Gastroesophageal sphincter (tissue), 4 donors: ENCODE measurements at regions not wholly inside any gene's neighbourhood (a gene's known extent, or its start where the extent isn't known, plus 50 kb on each side); places are given as distances from the start of the nearest gene placed in this dataset.

Experiments
- ATAC-seq: fragments of 150-250 bp; one replicate; pipeline ENCODE4 v1.9.1; 2016; ENCODE audit warnings: mild to moderate bottlenecking, moderate library complexity
- H3K27ac ChIP-seq, 4 donors: fragments of 200-600 bp; sonication (generic) in 3 of 4; 1 replicate in 3 of 4; 2 replicates in 1 of 4; pipeline ENCODE4 v1.5.1; 2016 to 2019
- H3K27me3 ChIP-seq: fragments of 200-600 bp; sonication (generic); one replicate; pipeline ENCODE4 v1.5.1; 2019
- H3K36me3 ChIP-seq, 2 donors: fragments of 200-600 bp; sonication (generic); one replicate each; pipeline ENCODE4 v1.5.1; 2019; ENCODE audit warnings: control low read depth in 1 of 2
- H3K4me1 ChIP-seq, 3 donors: fragments of 200-600 bp; sonication (generic); 1 replicate in 2 of 3; 2 replicates in 1 of 3; pipeline ENCODE4 v1.5.1; 2016 to 2019; ENCODE audit warnings: control low read depth in 2 of 3
- H3K4me3 ChIP-seq, 2 donors: fragments of 200-600 bp; sonication (generic); one replicate each; pipeline ENCODE4 v1.5.1; 2019; ENCODE audit warnings: mild to moderate bottlenecking in 1 of 2, moderate library complexity in 1 of 2
- H3K9me3 ChIP-seq, 3 donors: fragments of 200-600 bp; sonication (generic); one replicate each; pipeline ENCODE4 v1.5.1; 2017 to 2019; ENCODE audit warnings: control low read depth in 2 of 3
- CTCF ChIP-seq, 4 experiments: fragments of 200-600 bp in 2 of 4; fragments of 450-650 bp in 2 of 4; sonication (generic) in 1 of 4; IDR thresholded peaks; one replicate each; pipeline ENCODE4 v1.5.1; 2017 to 2019; ENCODE audit warnings: antibody characterized with exemption in 4 of 4, mild to moderate bottlenecking in 2 of 4, moderate library complexity in 2 of 4
- EP300 ChIP-seq: sonication (generic); formaldehyde crosslinking; IDR thresholded peaks from one replicate; pipeline ENCODE4 v1.6.1; 2017; ENCODE audit warnings: antibody characterized with exemption, mild to moderate bottlenecking
- POLR2A ChIP-seq, 2 donors: fragments of 450-650 bp; IDR thresholded peaks; one replicate each; pipeline ENCODE4 v1.6.1; 2017; ENCODE audit warnings: antibody characterized with exemption in 2 of 2, mild to moderate bottlenecking in 2 of 2, moderate library complexity in 1 of 2
- POLR2AphosphoS5 ChIP-seq: sonication (generic); formaldehyde crosslinking; IDR thresholded peaks from one replicate; pipeline ENCODE4 v1.6.1; 2017; ENCODE audit warnings: antibody characterized with exemption
- WGBS, 2 donors: methylation state at CpG; one replicate each; pipeline ENCODE4 v1.1.5; 2018; ENCODE audit warnings: low coverage in 1 of 2; 5-methylcytosine and 5-hydroxymethylcytosine counted together

GRCh38 chr12:98222135-98222534 is 293.3 kb upstream of the TMPO start:
- Histone ChIP-seq H3K9me3 (no peaks in the 10 kb centered on the region), H3K36me3 (no peaks in the 10 kb centered on the region), H3K4me3 (no peak overlapping the region), H3K27ac (no peak overlapping the region), H3K4me1 (peaks cover 0 to 7% (median 0%) of the 10 kb centered on the region in 3 donors), H3K27me3 (no peaks in the 10 kb centered on the region)
- TF ChIP-seq POLR2AphosphoS5, result no peak
- no peak for TF ChIP-seq POLR2A (IDR thresholded peaks at IDR 0.05)
- no peak for TF ChIP-seq CTCF (IDR thresholded peaks at IDR 0.05)
- no peak for TF ChIP-seq EP300
- ATAC-seq, result no peak
- WGBS, 2 donors, result 37 to 51% methylated on average over 2 of the region's 2 CpGs

GRCh38 chr12:98224584-98225221 is 290.7 kb upstream of the TMPO start:
- Histone ChIP-seq H3K36me3 (no peaks in the 10 kb centered on the region), H3K27ac (no peak overlapping the region), H3K27me3 (no peaks in the 10 kb centered on the region), H3K9me3 (no peaks in the 10 kb centered on the region), H3K4me1 (peaks cover 0 to 7% (median 0%) of the 10 kb centered on the region in 3 donors), H3K4me3 (no peak overlapping the region)
- 42 to 51% methylated on average over 4 to 5 of the region's 5 CpGs for WGBS, 2 donors
- no peak for ATAC-seq
- no peak for TF ChIP-seq EP300
- no peak for TF ChIP-seq POLR2AphosphoS5
- no peak for TF ChIP-seq POLR2A (IDR thresholded peaks at IDR 0.05)
- TF ChIP-seq CTCF (IDR thresholded peaks at IDR 0.05), result no peak

- Histone ChIP-seq H3K27me3 (no peaks in the 10 kb centered on the region), H3K27ac (no peak overlapping the region), H3K9me3 (no peaks in the 10 kb centered on the region), H3K4me3 (no peak overlapping the region), H3K4me1 (no peaks in the 10 kb centered on the region), H3K36me3 (no peaks in the 10 kb centered on the region)
- TF ChIP-seq CTCF (IDR thresholded peaks at IDR 0.05) (peak in 1 of 4 experiments; percentile 22), EP300 (no peak)
- 75% methylated on average over 6 of the region's 6 CpGs for WGBS, 2 donors
- ATAC-seq, result no peak
Observed at GRCh38 chr12:98227162-98227561, 288.2 kb upstream of the TMPO start.

- no peak for ATAC-seq
- no peaks in the 10 kb centered on the region for H3K36me3 ChIP-seq
- no peak overlapping the region for H3K27ac ChIP-seq
- WGBS, 2 donors, result 45 to 64% methylated on average over 8 of the region's 8 CpGs
- no peaks in the 10 kb centered on the region for H3K27me3 ChIP-seq
- no peak for TF ChIP-seq EP300
- no peak for TF ChIP-seq POLR2A (IDR thresholded peaks at IDR 0.05)
- TF ChIP-seq CTCF (IDR thresholded peaks at IDR 0.05), result no peak
- TF ChIP-seq POLR2AphosphoS5, result no peak
- H3K4me3 ChIP-seq, result no peak overlapping the region
- H3K4me1 ChIP-seq, result no peaks in the 10 kb centered on the region
- H3K9me3 ChIP-seq, result no peaks in the 10 kb centered on the region
Observed at GRCh38 chr12:98228683-98229539, 286.5 kb upstream of the TMPO start.

GRCh38 chr12:98229540-98229924 is 285.9 kb upstream of the TMPO start:
- Histone ChIP-seq H3K27me3 (no peaks in the 10 kb centered on the region), H3K36me3 (no peaks in the 10 kb centered on the region), H3K4me3 (no peak overlapping the region), H3K4me1 (no peaks in the 10 kb centered on the region), H3K9me3 (no peaks in the 10 kb centered on the region), H3K27ac (no peak overlapping the region)
- no peak for TF ChIP-seq POLR2A (IDR thresholded peaks at IDR 0.05)
- TF ChIP-seq CTCF (IDR thresholded peaks at IDR 0.05), result no peak
- no peak for TF ChIP-seq EP300
- no peak for TF ChIP-seq POLR2AphosphoS5
- 40 to 59% methylated on average over 2 of the region's 2 CpGs for WGBS, 2 donors
- ATAC-seq, result no peak
